ENCODE measurements at regions not wholly inside any gene's neighbourhood (a gene's known extent, or its start where the extent isn't known, plus 50 kb on each side); places are given as distances from the start of the nearest gene placed in this dataset.

DNA sequence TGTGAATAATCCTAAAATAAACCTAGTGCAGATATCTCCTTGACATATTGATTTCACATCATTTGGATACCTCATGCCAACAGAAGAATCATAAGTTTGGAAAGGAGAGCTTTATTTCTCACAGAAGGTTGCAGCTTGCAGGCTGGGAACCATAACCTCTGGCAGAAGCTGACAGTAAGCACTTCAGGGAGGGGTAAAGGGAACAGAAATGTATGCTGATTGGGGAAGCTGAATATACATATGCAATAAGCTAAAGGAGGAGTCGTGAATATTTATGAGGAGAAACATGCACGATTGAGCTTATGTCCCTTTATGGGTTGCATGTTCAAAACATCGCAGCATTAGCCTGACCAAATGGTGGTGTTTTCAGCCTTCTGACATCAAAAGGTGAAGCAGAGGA is 814.5 kb downstream of the TBC1D22A start:
- no peak for DNase-seq

GRCh38 chr22:47575291-47575690 is 812.8 kb downstream of the TBC1D22A start:
- DNase-seq, result no peak

- DNase-seq, result no peak
Measured at GRCh38 chr22:47574556-47574955, 812.1 kb downstream of the TBC1D22A start.

- no peak for DNase-seq
Measured at GRCh38 chr22:47573141-47573540, 810.7 kb downstream of the TBC1D22A start.

GRCh38 chr22:47572443-47572842 is 810.0 kb downstream of the TBC1D22A start:
- DNase-seq, result no peak

- DNase-seq, result no peak
Measured at GRCh38 chr22:47571616-47572015, 809.2 kb downstream of the TBC1D22A start.

- DNase-seq, result no peak
Measured at GRCh38 chr22:47570851-47571250, 808.4 kb downstream of the TBC1D22A start.

- DNase-seq, result no peak
Measured at GRCh38 chr22:47570300-47570685, 807.8 kb downstream of the TBC1D22A start.

DNA sequence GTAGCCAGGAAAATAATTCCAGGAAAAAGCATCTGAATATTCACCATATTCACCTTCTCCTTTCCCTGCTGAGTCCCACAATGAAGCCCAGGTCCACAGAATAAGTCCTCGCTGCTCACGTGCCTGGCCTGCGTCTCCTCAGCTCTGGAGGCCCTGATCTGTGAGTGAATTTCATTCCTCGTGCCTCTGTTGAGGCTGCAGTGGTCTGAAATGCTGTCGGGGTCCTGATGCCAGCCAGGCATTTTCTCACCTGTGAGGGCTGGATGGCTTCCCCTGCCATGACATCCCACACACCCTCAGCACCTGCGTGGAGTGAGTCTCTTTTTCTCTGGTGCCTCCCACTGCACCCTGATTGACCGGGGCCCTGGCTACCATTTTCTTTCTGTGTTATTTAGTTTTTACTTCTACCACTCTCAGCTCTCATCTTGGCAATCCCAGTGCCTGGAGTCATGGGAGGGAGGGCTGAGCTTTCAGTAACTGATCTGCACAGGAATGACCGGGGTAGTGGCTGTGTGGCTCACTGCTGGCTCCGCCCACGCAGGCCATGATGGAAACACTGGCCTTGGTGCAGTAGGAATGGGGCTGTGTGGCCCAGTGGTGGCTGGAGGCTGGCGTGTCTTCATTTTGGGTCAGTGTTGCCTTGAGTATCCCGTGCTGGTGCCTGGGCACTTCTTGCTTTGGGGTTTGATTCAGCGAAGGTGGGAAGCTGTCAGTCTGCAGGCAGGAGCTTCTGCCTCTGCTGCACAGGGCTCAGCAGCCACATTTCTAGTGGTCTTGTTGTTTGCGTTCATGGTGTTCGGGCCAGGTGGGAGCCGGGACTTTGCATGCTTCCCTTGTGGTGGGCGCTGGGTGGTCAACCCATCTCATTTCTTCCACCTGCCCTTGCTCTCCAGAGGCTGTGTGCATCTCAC is 807.2 kb downstream of the TBC1D22A start:
- DNase-seq, result no peak

DNA sequence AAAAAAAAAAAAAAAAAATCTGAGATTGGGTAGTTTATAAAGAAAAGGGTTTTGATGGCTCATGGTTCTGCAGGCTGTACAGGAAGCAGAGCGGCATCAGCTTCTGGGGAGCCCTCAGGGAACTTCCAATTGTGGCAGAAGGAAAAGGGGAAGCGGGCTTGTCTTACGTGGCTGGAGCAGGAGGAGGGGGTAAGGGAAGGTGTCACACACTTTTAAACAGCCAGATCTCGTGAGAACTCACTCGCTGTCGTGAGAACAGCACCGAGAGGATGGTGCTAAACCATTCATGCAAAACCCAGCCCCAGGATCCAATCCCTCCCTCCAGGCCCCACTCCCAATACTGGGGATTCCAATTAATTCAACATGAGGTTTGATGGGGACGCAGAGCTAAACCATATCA is 806.2 kb downstream of the TBC1D22A start:
- no peak for DNase-seq

DNA sequence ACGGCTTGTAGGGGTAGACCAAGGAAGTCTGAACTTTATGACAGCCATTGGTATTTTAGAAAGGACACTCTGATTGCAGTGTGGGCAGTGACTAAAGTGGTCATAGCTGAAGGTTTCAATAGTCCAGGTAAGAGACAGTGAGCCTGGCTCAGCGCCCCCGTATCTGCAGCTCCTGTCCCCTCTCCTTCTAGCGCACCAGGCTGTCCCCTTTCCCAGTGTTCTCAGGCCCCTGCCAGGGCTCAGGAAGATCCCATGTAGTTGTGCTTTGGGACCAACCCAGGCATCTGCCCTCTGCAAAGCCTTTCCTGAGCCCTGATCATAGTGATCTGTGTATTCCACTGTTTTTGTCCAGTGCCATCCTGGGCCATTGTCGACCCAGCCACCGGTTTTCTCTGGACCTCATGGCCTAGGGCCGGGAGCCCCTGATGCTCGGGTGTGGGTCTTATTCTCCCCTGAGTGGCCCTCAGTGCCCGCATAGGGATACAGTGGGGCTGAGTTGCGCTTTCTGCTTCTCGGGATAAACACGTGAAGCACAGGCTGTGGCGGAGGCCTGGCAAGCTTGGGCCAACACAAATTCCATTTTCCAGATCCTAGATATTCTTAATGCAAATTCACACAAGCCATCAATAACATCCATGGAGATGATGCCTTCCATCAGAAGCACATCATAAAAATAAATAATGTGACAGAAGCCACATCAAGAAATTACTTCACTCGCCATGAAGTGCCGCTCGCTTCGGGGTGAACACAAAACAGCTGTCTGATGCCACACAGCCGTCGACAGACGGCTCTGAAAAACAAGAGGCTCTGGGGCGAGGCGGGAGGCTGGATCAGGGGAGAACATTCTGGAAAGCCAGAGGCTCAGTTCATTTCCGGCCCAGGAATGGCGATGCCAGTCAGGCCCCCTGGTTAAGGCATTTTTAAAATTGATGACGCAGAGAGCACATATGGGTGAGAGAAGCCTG is 805.0 kb downstream of the TBC1D22A start:
- DNase-seq, result no peak

GRCh38 chr22:47566491-47566890 is 804.0 kb downstream of the TBC1D22A start:
- no peak for DNase-seq

GRCh38 chr22:47565607-47566006 is 803.2 kb downstream of the TBC1D22A start:
- no peak for DNase-seq

DNA sequence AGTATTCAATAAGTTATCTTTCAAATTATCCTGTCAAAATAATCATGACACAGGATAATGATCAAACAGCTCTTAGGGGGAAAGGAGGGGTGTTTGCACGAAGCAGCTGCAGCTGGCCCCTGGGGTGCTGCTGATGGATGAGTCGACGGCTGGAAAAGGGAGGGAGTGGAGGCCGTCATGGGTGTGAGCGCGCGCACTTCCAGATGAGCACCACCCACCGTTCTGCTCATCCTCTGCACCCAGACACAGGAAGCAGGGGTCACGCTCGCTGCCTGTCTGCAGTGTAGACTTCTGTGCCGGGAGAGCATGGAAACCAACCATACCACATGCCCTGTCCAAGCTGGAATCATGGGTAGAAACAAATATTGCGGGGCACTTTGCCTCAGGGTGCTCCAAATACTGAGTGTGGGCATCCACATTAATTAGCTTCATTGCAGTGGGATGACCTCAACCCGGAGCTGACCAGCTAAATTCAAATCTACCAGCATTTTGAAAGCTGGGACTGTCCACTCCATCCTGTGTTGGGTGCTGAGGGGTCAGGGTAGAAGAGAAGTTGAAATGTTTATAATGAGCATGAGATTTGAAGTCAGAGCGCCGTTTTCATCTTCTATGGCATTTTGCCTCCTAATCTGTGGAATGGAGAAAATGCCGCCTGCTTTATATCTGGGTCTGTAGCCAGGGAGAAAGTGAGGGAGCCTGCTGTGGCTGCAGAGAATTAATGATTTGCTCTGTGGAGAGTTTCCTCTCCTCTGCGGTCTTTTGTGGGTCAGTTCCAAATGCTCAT is 802.4 kb downstream of the TBC1D22A start:
- peak in 1 of 56 donors; percentile 3 for DNase-seq

GRCh38 chr22:47564158-47564450 is 801.7 kb downstream of the TBC1D22A start:
- no peak for DNase-seq

- no peak for DNase-seq
Measured at GRCh38 chr22:47563406-47564157, 801.1 kb downstream of the TBC1D22A start.

DNA sequence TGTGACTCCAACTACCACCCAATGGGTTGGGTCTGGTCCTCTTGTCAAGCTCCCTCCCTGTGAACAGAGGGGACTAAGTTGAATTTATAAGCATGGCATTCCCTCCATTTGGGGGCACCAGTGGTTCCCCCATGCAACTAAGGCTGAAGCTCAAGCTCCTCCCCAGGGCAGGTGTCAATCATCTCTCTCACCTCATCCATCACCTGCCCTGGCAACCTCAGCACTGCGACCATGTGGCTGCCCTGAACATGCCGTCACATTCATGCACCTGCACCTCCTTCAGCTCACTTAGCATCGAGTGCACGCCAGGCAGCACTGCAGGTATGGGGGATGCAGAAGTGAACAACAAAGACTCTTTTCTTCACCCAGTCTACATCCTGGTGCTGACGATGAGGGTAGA is 799.3 kb downstream of the TBC1D22A start:
- no peak for DNase-seq

GRCh38 chr22:47561115-47561675 is 798.7 kb downstream of the TBC1D22A start:
- no peak for DNase-seq

DNA sequence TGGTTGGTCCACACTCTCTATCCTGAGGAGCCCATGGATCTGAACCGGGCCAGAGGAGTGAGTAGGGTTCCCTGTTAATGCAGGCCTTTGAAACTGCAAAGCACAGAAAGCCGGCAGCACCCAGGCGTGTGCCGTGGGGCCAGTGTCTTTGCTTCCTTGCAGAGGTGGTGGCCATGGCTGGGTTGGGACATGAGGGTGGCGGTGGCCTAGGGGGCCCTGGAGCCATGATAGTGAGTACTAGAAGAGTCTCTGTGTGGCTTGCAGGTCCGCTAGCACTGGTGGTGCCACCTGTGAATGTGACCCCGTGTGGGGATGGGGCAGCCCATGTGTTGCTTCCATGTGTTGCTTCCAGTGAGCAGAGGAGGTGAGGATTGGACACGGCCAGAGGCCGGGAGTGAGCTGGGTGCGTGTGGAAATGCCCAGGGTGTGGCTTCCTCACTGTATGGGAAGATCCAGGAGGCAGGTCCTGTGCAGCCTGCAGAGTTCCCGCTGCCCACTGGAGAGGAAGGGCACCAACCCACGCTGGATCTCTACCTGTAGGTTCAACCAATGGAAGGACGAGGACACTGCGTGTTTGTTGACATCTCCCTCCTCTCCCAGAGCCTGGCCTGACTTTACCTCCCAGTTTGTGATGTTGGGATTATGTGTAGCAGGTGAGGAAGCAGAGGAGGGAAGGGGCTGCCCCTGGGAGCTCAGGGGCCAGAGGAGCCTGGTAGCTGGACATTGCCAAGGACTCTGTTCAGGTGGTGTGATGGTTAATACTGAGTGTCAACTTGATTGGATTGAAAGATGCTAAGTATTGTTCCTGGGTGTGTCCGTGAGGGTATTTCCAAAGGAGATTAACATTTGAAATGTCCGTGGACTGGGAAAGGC is 796.6 kb downstream of the TBC1D22A start:
- no peak for DNase-seq
